C4-2B (cell line): ENCODE measurements at regions not wholly inside any gene's neighbourhood (a gene's known extent, or its start where the extent isn't known, plus 50 kb on each side); places are given as distances from the start of the nearest gene placed in this dataset.

Experiments used
- H3K27ac ChIP-seq: fragments of 450-650 bp; 2 replicates; pipeline ENCODE4 v1.5.1; 2017
- CTCF ChIP-seq: fragments of 450-650 bp; conservative IDR thresholded peaks from 2 replicates; pipeline ENCODE4 v1.5.1; 2017; ENCODE audit warnings: mild to moderate bottlenecking
- ZFX ChIP-seq: fragments of 450-650 bp; IDR thresholded peaks from 2 replicates; pipeline ENCODE4 v1.6.1; 2017

- TF ChIP-seq ZFX (no peak), CTCF (no peak)
- H3K27ac ChIP-seq: no peak overlapping the region
Observed at GRCh38 chr2:16952805-16953204, 287.2 kb upstream of the CYRIA start.

GRCh38 chr2:16952368-16952767, 286.7 kb upstream of the CYRIA start:
- TF ChIP-seq CTCF (no peak), ZFX (no peak)
- no peak overlapping the region for H3K27ac ChIP-seq

- no peak overlapping the region for H3K27ac ChIP-seq
- TF ChIP-seq ZFX (no peak), CTCF (no peak)
Observed at GRCh38 chr2:16950436-16950835, 284.8 kb upstream of the CYRIA start.

- H3K27ac ChIP-seq: no peak overlapping the region
- no peak for TF ChIP-seq CTCF
- TF ChIP-seq ZFX: no peak
Observed at GRCh38 chr2:16948710-16949109, 283.1 kb upstream of the CYRIA start.

GRCh38 chr2:16948053-16948452, 282.4 kb upstream of the CYRIA start:
- TF ChIP-seq ZFX (no peak), CTCF (no peak)
- peak overlapping the region; percentile 71 for H3K27ac ChIP-seq

GRCh38 chr2:16943279-16943958, 277.8 kb upstream of the CYRIA start:
- H3K27ac ChIP-seq: no peak overlapping the region; the same call in 1 of the 2 replicates
- TF ChIP-seq ZFX (no peak), CTCF (no peak)

- H3K27ac ChIP-seq: no peak overlapping the region
- TF ChIP-seq ZFX (no peak), CTCF (no peak)
Observed at GRCh38 chr2:16940214-16940613, 274.6 kb upstream of the CYRIA start.
